ENCODE measurements at regions not wholly inside any gene's neighbourhood (a gene's known extent, or its start where the extent isn't known, plus 50 kb on each side); places are given as distances from the start of the nearest gene placed in this dataset.
A peak's percentile ranks its signal among the peaks of the same experiment; 100 is the strongest.

DNA sequence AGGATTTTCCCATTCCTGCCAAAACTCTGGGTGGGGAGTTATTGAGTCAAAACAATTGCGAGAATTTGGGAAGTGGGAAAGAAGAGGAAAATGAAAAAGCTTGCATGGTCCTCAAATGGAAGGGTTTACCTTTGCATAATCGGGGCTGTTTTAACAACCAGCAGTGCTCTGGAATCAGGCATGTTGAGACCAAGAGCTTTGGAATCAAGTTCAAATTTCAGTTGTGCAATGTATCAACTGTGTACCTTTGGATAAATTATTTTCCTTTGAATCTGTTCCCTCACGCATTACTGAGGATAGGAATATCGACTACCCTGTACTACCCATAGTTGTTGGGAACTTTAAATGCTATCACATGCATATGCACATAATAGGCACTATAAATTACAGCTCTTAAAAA, 205.5 kb downstream of the JCAD start:
- in situ Hi-C loops (cut with HindIII; ENCODE audit: low pct_unique_long_range_greater_than_20kb, low sequenced_read_pairs), result no loop called here
- no peak for TF ChIP-seq JUND (IDR thresholded peaks at IDR 0.05; ENCODE audit: low read depth)
- no peak for DNase-seq (ENCODE audit: low read depth in 1 of 2, low spot score in 1 of 2)

DNA sequence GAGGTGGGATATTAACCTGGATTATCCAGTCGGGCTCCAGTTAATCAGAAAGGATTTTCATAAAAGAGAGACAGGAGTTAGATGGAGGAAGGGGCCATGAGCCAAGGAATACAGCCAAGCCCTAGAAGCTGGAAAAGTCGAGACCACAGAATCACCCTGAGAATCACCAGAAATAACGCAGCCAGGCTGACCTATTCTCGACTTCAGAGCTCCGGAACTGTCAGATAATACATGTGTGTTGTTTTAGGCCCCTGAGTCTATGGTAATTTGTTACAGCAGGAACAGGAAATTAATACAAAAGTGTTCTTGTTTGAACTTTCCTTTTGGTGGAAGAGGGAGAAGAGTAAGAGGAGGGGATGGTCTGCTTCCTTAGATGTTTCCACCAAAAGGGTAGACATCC, 208.1 kb downstream of the JCAD start:
- no peak for DNase-seq (ENCODE audit: low read depth in 1 of 2, low spot score in 1 of 2)
- in situ Hi-C loops (cut with HindIII; ENCODE audit: low pct_unique_long_range_greater_than_20kb, low sequenced_read_pairs), result no loop called here

DNA sequence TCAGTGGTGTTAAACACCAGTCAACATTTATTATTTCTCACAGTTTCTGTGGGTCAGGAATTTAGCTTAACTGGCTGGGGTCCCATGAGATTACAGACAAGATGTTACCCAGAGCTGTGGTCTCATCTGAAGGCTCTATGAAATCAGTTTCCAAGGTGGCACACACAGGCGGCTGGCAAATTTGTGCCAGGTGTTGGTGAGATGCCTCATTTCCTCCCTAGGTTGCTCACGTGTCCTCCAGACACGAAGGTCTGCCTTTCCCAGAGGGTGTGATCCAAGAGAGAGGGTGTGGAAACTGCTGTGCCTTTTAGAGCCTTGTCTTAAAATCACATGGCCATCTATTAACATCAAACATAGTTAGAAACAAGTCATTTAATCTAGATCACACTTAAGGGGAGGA, 209.0 kb downstream of the JCAD start:
- DNase-seq (ENCODE audit: low read depth in 1 of 2, low spot score in 1 of 2), result no peak
- no peak for TF ChIP-seq JUND (IDR thresholded peaks at IDR 0.05; ENCODE audit: low read depth)
- in situ Hi-C loops (cut with HindIII; ENCODE audit: low pct_unique_long_range_greater_than_20kb, low sequenced_read_pairs), result no loop called here

More for the DNA sequence above, 208.1 kb downstream of the JCAD start:
- no peak for TF ChIP-seq JUND (IDR thresholded peaks at IDR 0.05; ENCODE audit: low read depth)

DNA sequence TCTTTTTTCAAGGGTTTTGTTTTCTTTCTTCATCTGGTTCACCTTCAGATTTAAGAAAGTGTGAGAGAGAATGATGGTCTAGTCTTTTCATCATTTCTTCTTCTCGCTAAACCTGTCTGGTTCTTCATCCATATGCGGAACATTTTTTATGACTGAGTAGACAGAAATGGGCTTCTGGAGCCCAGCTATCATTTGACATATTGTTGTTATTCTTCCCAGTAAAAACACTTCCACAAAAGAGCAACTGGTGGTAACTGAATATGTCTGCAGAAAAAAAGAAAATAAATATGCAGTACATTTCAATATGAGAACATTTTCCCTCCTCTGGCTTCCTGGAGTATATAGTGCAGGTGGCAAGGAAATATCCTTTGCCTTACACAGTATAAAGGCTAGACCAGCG, 209.5 kb downstream of the JCAD start:
- no peak for DNase-seq (ENCODE audit: low read depth in 1 of 2, low spot score in 1 of 2)
- in situ Hi-C loops (cut with HindIII; ENCODE audit: low pct_unique_long_range_greater_than_20kb, low sequenced_read_pairs), result no loop called here
- TF ChIP-seq JUND (IDR thresholded peaks at IDR 0.05; ENCODE audit: low read depth), result no peak

DNA sequence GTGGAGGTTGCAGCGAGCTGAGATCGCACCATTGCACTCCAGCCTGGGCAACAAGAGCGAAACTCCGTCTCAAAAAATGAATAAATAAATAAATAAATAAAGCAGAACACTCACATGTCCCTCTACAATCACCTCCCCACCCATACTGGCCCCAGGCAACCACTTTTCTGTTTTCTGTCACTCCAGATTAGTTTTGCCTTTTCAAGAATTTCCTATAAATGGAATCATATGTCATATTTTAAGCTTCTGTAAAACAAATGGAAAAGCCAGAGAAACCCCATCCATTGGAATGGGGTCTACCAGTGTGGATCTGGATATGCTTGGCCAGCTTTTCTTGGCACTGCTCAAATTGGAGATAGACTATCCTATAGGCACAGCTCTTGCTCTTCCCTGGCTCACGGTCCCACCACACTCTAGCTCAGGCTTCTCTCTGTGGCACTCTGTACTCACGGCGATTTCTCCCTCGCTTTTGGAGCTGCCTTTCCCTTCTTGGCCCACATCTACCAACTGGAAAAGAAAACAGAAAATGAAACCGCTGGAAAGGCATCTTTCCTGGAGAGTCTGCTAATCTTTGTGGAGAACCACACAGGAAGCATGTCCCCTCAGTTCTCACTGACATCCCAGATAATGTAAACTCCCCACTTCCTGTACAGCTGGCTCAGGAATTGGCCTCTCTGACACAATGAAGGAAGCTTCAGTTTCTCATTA, 210.1 kb downstream of the JCAD start:
- in situ Hi-C loops (cut with HindIII; ENCODE audit: low pct_unique_long_range_greater_than_20kb, low sequenced_read_pairs), result no loop called here
- no peak for TF ChIP-seq JUND (IDR thresholded peaks at IDR 0.05; ENCODE audit: low read depth)

DNA sequence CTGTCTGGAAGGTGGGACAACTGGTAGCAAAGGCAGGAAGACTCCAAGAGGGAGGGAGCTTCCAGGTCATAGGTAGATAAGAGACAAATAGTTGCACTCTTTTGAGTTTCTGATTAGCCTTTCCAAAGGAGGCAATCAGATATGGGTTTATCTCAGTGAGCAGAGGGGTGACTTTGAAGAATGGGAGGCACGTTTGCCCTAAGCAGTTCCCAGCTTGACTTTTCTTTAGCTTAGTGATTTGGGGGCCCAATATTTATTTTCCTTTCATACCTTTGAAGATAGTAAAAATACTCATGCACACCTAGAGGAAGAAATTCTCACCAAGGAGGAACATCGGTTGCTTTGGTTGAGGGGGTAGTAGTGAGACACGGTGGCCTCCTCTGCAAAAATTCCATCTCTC, 212.1 kb upstream of the SVIL start:
- DNase-seq (ENCODE audit: low read depth in 1 of 2, low spot score in 1 of 2), result no peak
- in situ Hi-C loops (cut with HindIII; ENCODE audit: low pct_unique_long_range_greater_than_20kb, low sequenced_read_pairs), result no loop called here
- TF ChIP-seq JUND (IDR thresholded peaks at IDR 0.05; ENCODE audit: low read depth), result no peak

More for the DNA sequence above, 210.1 kb downstream of the JCAD start:
- DNase-seq (ENCODE audit: low read depth in 1 of 2, low spot score in 1 of 2), result no peak

DNA sequence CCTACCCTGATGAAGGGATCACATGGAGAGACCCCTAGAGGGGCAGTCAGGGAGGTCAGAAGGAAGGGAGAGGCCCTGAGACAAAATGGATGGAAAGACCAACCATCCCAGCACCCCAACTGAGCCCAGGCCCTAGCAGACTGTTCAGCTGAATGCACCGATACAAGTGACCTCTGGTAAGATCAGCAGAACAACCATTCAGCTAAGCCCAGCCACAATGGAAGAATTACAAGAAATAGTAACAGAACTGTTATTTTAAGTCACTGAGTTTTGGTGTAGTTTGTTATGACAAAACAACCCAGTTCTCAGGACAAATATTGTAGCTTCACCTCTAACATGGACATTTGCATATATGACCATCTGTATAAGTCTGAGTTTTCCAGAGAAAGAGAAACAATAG, 210.4 kb upstream of the SVIL start:
- in situ Hi-C loops (cut with HindIII; ENCODE audit: low pct_unique_long_range_greater_than_20kb, low sequenced_read_pairs), result no loop called here
- no peak for DNase-seq (ENCODE audit: low read depth in 1 of 2, low spot score in 1 of 2)
- no peak for TF ChIP-seq JUND (IDR thresholded peaks at IDR 0.05; ENCODE audit: low read depth)

DNA sequence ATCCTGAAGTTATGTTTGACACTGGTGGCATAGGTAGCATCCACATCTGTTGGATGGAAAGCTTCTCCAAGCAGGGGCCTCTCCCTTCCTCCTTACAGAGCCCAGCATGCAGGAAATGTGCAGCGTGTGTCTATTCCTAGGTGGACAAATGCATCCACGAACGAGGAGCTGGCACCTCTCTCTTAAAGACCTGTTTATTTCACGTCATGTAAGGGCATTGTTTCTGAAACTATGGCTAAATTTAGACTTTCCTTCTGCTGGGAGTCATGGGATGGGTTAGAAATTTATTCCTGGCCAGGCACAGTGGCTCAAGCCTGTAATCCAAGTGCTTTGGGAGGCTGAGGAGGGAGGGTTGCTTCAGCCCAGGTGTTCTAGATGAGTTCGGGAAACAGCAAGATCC, 208.4 kb upstream of the SVIL start:
- TF ChIP-seq JUND (IDR thresholded peaks at IDR 0.05; ENCODE audit: low read depth), result no peak
- DNase-seq (ENCODE audit: low read depth in 1 of 2, low spot score in 1 of 2), result no peak
- in situ Hi-C loops (cut with HindIII; ENCODE audit: low pct_unique_long_range_greater_than_20kb, low sequenced_read_pairs), result no loop called here

DNA sequence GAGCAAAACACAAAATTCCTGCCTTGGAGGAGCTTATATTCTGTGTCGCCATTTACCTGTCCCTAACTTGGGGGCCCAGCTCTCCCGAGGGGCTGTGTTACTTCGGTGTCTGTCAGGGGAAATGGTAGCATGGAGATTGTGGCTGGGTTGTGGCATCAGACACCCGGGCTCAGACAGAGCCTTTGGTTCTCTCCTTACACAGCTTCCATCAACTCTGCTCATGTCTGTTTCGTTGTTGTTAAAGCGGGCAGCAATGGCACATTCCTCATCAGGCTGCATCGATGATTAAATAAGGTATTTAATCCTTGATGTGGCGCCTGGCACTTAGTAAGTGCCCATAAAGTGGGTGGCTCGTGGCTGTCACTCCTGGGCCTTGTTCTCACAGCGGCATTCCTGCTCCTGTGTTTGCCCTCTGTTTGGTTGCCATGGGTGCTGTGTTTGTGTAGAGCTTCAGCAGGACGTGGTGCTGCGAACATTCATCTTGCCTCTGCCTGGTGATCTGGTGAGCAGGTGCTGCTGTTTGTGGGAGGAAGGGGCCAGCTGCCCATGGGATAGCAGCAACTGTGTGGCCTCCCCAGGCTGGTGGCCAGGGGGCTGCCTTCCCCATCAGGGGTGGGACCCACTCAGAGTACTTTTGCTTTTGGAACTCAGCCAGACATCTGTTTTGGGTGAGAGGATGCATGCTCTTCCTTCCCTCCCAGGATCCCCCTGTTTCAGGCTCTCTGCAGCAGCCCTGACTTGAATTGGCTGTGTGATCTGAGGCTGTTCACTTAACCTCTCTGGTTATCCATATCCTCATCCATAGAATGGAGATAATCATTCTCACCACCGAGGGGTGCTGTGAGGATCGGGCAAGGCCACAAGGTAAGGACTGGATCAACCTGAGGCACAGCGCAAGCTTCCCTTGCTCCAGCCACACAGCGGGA, 207.2 kb upstream of the SVIL start:
- in situ Hi-C loops (cut with HindIII; ENCODE audit: low pct_unique_long_range_greater_than_20kb, low sequenced_read_pairs), result no loop called here
- peak; percentile 53 to 90 for DNase-seq (ENCODE audit: low read depth in 1 of 2, low spot score in 1 of 2)
- no peak for TF ChIP-seq JUND (IDR thresholded peaks at IDR 0.05; ENCODE audit: low read depth)

DNA sequence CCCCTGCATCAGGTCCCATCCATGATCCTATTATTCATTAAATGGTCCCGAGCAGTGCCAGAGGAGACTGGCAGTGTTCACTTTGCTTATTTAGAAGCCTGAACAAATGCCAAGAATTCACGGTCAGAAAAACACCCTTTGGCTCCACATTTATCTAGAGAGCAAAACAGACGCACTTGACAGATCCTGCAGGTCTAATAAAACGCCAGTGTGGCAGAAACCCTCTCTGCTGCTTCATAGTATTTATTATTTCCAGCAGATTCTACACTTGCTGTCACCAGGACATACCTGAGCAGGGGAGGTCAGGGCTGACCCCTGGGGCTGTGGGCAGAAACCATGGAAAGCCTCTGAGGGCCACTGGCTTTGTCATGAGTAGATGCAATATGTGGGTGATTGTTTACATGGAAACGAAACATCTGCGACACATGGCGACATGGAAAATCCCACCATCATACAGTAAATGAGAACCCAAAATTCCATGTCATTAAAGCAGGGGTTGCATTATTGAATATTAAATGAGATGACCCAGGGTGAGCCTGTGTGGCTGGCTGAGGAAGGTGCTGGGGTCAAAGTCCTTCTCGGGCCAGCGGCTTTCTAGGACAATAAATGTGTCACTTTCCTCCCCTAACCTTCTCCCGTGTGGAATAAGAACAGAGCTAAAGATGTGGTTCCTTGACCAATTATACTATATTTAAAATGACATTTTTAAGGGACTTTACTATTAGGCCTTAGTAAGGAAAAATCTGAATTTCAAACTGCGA, 205.9 kb upstream of the SVIL start:
- TF ChIP-seq JUND (IDR thresholded peaks at IDR 0.05; ENCODE audit: low read depth), result no peak
- DNase-seq (ENCODE audit: low read depth in 1 of 2, low spot score in 1 of 2), result peak in 1 of 2 experiments; percentile 57
- in situ Hi-C loops (cut with HindIII; ENCODE audit: low pct_unique_long_range_greater_than_20kb, low sequenced_read_pairs), result no loop called here

DNA sequence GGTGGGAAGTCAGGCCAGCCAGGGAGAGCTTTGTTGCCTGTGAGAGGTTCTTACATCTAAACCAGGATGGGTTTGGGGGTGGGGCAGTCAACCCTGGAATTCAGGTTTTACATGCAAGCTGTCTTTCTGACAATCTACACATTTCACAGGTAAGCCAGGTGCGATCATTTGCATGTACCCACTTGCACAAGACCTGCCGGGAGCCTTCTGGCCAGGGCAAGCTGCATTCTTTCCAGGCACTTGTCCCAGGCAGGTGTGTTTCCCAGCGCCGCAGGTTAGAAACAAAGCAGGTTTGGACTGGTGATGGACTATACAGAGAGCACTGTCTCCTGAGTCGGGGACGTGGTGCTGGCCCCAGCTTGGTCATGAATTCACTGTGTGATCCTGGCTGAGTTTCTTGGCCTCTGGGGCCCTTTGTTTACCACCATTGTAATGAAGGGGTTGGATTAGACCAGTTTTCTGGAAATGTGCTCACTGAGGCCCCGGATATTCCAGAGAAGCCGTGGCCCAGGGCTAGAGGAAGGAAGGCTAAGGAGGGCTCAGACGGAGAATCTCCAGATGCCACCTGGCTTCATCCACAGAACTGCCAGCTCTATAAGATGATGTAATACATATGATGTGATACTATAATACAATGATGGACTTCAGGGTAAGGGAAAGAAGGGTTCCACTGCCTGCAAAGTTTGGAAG, 205.2 kb upstream of the SVIL start:
- in situ Hi-C loops (cut with HindIII; ENCODE audit: low pct_unique_long_range_greater_than_20kb, low sequenced_read_pairs), result no loop called here
- DNase-seq (ENCODE audit: low read depth in 1 of 2, low spot score in 1 of 2), result peak; percentile 28 to 95
- TF ChIP-seq JUND (IDR thresholded peaks at IDR 0.05; ENCODE audit: low read depth), result no peak

DNA sequence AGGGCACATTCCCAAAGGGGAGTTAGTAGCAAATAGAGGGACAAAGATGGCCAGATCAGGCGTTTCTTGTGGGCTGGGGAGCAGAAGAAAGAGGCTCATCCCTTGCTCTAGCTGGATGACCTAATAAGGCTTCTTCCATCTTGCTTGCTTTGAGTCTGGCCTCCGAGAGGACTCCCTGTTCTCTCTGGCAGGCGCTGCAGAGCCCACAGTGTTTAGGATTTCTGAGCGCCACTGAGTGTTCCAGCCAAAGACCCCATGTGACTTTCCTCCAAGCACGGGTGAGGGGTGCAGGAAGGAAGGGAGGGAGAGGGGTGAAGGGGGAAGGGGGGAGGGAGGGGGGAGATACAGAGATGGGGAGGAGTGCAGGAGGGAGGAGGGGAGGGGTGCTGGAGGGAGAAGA, 203.8 kb upstream of the SVIL start:
- no peak for TF ChIP-seq JUND (IDR thresholded peaks at IDR 0.05; ENCODE audit: low read depth)
- in situ Hi-C loops (cut with HindIII; ENCODE audit: low pct_unique_long_range_greater_than_20kb, low sequenced_read_pairs), result no loop called here

More for the DNA sequence above, 203.8 kb upstream of the SVIL start:
- no peak for DNase-seq (ENCODE audit: low read depth in 1 of 2, low spot score in 1 of 2)

Measured in T47D (cell line).